ENCODE measurements at regions not wholly inside any gene's neighbourhood (a gene's known extent, or its start where the extent isn't known, plus 50 kb on each side); places are given as distances from the start of the nearest gene placed in this dataset.
"Not testable (repeated sequence)": the region's sequence is repeated elsewhere in the genome, so short reads cannot be mapped to it uniquely, and the experiment has no call there.

- TF ChIP-seq CTCF (IDR thresholded peaks at IDR 0.05), result no peak
- no peak overlapping the region for H3K27ac ChIP-seq
- H3K36me3 ChIP-seq, result no peaks in the 10 kb centered on the region
- H3K4me3 ChIP-seq (ENCODE audit: low read depth in 1 of 2, low read length in 1 of 2), result no peak overlapping the region
- H3K27me3 ChIP-seq, result no peaks in the 10 kb centered on the region
- H3K4me1 ChIP-seq (ENCODE audit: control insufficient read depth in 1 of 2, insufficient read depth in 1 of 2, low read depth in 1 of 2, low read length in 1 of 2), result no peaks in the 10 kb centered on the region
- peaks cover 4% of the 10 kb centered on the region for H3K9me3 ChIP-seq
These were observed 639.0 kb upstream of the KLHL1 start for GRCh38 chr13:70747262-70747661.

- H3K36me3 ChIP-seq; H3K4me3 ChIP-seq (ENCODE audit: low read depth in 1 of 2, low read length in 1 of 2); H3K27ac ChIP-seq; H3K9me3 ChIP-seq; H3K27me3 ChIP-seq; H3K4me1 ChIP-seq (ENCODE audit: control insufficient read depth in 1 of 2, insufficient read depth in 1 of 2, low read depth in 1 of 2, low read length in 1 of 2): not testable (repeated sequence)
These were observed 638.2 kb upstream of the KLHL1 start for GRCh38 chr13:70746469-70746868.

GRCh38 chr13:70736622-70737317, 628.5 kb upstream of the KLHL1 start:
- H3K27me3 ChIP-seq, result no peaks in the 10 kb centered on the region
- no peak overlapping the region for H3K4me3 ChIP-seq (ENCODE audit: low read depth in 1 of 2, low read length in 1 of 2)
- no peaks in the 10 kb centered on the region for H3K9me3 ChIP-seq
- H3K27ac ChIP-seq, result no peak overlapping the region
- no peak for TF ChIP-seq CTCF (IDR thresholded peaks at IDR 0.05)
- no peaks in the 10 kb centered on the region for H3K4me1 ChIP-seq (ENCODE audit: control insufficient read depth in 1 of 2, insufficient read depth in 1 of 2, low read depth in 1 of 2, low read length in 1 of 2)
- no peaks in the 10 kb centered on the region for H3K36me3 ChIP-seq

GRCh38 chr13:70732611-70733010, 624.4 kb upstream of the KLHL1 start:
- H3K9me3 ChIP-seq, result no peaks in the 10 kb centered on the region

GRCh38 chr13:70729369-70729768, 621.1 kb upstream of the KLHL1 start:
- H3K4me3 ChIP-seq (ENCODE audit: low read depth in 1 of 2, low read length in 1 of 2), result no peak overlapping the region
- no peaks in the 10 kb centered on the region for H3K36me3 ChIP-seq
- no peak overlapping the region for H3K27ac ChIP-seq

More at GRCh38 chr13:70732611-70733010, 624.4 kb upstream of the KLHL1 start:
- no peak overlapping the region for H3K27ac ChIP-seq
- H3K36me3 ChIP-seq, result no peaks in the 10 kb centered on the region
- no peaks in the 10 kb centered on the region for H3K27me3 ChIP-seq
- H3K4me1 ChIP-seq (ENCODE audit: control insufficient read depth in 1 of 2, insufficient read depth in 1 of 2, low read depth in 1 of 2, low read length in 1 of 2), result no peaks in the 10 kb centered on the region
- H3K4me3 ChIP-seq (ENCODE audit: low read depth in 1 of 2, low read length in 1 of 2), result no peak overlapping the region
- TF ChIP-seq CTCF (IDR thresholded peaks at IDR 0.05), result no peak

More at GRCh38 chr13:70729369-70729768, 621.1 kb upstream of the KLHL1 start:
- TF ChIP-seq CTCF (IDR thresholded peaks at IDR 0.05), result no peak
- Histone ChIP-seq H3K4me1 (ENCODE audit: control insufficient read depth in 1 of 2, insufficient read depth in 1 of 2, low read depth in 1 of 2, low read length in 1 of 2) (no peaks in the 10 kb centered on the region), H3K27me3 (no peaks in the 10 kb centered on the region), H3K9me3 (no peaks in the 10 kb centered on the region)
